H1 (cell line): ENCODE measurements at regions not wholly inside any gene's neighbourhood (a gene's known extent, or its start where the extent isn't known, plus 50 kb on each side); places are given as distances from the start of the nearest gene placed in this dataset.

ENCODE experiments used
- BACH1 ChIP-seq: IDR thresholded peaks from 2 replicates; pipeline ENCODE4 v1.6.1; 2012; ENCODE audit warnings: low read length, improper control_type of control experiment
- KDM5A ChIP-seq: fragments of 200-600 bp; IDR thresholded peaks from 2 replicates; pipeline ENCODE4 v1.7.1; 2012; ENCODE audit warnings: mild to moderate bottlenecking, low read length, inconsistent platforms, mixed read lengths
- NRF1 ChIP-seq: IDR thresholded peaks from 2 replicates; pipeline ENCODE4 v1.6.1; 2011; ENCODE audit warnings: mild to moderate bottlenecking, low read depth, low read length, improper control_type of control experiment
- RBBP5 ChIP-seq: IDR thresholded peaks from 2 replicates; pipeline ENCODE4 v1.7.1; 2012; ENCODE audit warnings: low read depth, mild to moderate bottlenecking, inconsistent platforms, low read length, moderate library complexity, borderline replicate concordance
- SIN3A ChIP-seq, 2 experiments: IDR thresholded peaks in 1 of 2; conservative IDR thresholded peaks in 1 of 2; 2 replicates each; pipeline ENCODE4 v1.6.1; 2011 to 2012; ENCODE audit warnings: low read length in 2 of 2, improper control_type of control experiment in 1 of 2, low read depth in 1 of 2, mild to moderate bottlenecking in 1 of 2
- SUZ12 ChIP-seq: fragments of 200-600 bp; sonication (generic); IDR thresholded peaks from 2 replicates; pipeline ENCODE4 v1.6.1; 2012; ENCODE audit warnings: mild to moderate bottlenecking, inconsistent platforms, low read length, moderate library complexity, mixed read lengths
- TCF12 ChIP-seq: IDR thresholded peaks from 2 replicates; pipeline ENCODE4 v1.6.1; 2011; ENCODE audit warnings: low read depth, mild to moderate bottlenecking, low read length
- ZNF274 ChIP-seq: IDR thresholded peaks from 2 replicates; pipeline ENCODE4 v1.7.0; 2012; ENCODE audit warnings: low read length, borderline replicate concordance; ENCODE audit errors: extremely low read depth
- TF ChIP-seq, protein P1 (sequence below): fragments of 300-600 bp; sonication (generic); IDR thresholded peaks from 2 replicates; pipeline ENCODE4 v1.7.1; 2012; ENCODE audit warnings: low read length, moderate library complexity, mild to moderate bottlenecking, inconsistent platforms; ENCODE audit not compliant: insufficient replicate concordance

GRCh38 chr3:73781541-73781940 lies 156.8 kb upstream of the PDZRN3 start (continued):
- TF ChIP-seq, protein P1, sequence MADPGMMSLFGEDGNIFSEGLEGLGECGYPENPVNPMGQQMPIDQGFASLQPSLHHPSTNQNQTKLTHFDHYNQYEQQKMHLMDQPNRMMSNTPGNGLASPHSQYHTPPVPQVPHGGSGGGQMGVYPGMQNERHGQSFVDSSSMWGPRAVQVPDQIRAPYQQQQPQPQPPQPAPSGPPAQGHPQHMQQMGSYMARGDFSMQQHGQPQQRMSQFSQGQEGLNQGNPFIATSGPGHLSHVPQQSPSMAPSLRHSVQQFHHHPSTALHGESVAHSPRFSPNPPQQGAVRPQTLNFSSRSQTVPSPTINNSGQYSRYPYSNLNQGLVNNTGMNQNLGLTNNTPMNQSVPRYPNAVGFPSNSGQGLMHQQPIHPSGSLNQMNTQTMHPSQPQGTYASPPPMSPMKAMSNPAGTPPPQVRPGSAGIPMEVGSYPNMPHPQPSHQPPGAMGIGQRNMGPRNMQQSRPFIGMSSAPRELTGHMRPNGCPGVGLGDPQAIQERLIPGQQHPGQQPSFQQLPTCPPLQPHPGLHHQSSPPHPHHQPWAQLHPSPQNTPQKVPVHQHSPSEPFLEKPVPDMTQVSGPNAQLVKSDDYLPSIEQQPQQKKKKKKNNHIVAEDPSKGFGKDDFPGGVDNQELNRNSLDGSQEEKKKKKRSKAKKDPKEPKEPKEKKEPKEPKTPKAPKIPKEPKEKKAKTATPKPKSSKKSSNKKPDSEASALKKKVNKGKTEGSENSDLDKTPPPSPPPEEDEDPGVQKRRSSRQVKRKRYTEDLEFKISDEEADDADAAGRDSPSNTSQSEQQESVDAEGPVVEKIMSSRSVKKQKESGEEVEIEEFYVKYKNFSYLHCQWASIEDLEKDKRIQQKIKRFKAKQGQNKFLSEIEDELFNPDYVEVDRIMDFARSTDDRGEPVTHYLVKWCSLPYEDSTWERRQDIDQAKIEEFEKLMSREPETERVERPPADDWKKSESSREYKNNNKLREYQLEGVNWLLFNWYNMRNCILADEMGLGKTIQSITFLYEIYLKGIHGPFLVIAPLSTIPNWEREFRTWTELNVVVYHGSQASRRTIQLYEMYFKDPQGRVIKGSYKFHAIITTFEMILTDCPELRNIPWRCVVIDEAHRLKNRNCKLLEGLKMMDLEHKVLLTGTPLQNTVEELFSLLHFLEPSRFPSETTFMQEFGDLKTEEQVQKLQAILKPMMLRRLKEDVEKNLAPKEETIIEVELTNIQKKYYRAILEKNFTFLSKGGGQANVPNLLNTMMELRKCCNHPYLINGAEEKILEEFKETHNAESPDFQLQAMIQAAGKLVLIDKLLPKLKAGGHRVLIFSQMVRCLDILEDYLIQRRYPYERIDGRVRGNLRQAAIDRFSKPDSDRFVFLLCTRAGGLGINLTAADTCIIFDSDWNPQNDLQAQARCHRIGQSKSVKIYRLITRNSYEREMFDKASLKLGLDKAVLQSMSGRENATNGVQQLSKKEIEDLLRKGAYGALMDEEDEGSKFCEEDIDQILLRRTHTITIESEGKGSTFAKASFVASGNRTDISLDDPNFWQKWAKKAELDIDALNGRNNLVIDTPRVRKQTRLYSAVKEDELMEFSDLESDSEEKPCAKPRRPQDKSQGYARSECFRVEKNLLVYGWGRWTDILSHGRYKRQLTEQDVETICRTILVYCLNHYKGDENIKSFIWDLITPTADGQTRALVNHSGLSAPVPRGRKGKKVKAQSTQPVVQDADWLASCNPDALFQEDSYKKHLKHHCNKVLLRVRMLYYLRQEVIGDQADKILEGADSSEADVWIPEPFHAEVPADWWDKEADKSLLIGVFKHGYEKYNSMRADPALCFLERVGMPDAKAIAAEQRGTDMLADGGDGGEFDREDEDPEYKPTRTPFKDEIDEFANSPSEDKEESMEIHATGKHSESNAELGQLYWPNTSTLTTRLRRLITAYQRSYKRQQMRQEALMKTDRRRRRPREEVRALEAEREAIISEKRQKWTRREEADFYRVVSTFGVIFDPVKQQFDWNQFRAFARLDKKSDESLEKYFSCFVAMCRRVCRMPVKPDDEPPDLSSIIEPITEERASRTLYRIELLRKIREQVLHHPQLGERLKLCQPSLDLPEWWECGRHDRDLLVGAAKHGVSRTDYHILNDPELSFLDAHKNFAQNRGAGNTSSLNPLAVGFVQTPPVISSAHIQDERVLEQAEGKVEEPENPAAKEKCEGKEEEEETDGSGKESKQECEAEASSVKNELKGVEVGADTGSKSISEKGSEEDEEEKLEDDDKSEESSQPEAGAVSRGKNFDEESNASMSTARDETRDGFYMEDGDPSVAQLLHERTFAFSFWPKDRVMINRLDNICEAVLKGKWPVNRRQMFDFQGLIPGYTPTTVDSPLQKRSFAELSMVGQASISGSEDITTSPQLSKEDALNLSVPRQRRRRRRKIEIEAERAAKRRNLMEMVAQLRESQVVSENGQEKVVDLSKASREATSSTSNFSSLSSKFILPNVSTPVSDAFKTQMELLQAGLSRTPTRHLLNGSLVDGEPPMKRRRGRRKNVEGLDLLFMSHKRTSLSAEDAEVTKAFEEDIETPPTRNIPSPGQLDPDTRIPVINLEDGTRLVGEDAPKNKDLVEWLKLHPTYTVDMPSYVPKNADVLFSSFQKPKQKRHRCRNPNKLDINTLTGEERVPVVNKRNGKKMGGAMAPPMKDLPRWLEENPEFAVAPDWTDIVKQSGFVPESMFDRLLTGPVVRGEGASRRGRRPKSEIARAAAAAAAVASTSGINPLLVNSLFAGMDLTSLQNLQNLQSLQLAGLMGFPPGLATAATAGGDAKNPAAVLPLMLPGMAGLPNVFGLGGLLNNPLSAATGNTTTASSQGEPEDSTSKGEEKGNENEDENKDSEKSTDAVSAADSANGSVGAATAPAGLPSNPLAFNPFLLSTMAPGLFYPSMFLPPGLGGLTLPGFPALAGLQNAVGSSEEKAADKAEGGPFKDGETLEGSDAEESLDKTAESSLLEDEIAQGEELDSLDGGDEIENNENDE: no peak
- TF ChIP-seq ZNF274: no peak
- TF ChIP-seq SIN3A (conservative IDR thresholded peaks at IDR 0.05 in 1 of 2, IDR thresholded peaks at IDR 0.05 in 1 of 2; ENCODE audit: low read depth in 1 of 2, low read length in 2 of 2): no peak
- TF ChIP-seq RBBP5: no peak
- TF ChIP-seq BACH1: no peak
- TF ChIP-seq NRF1: no peak
- TF ChIP-seq KDM5A: no peak
- TF ChIP-seq TCF12: no peak
- no peak for TF ChIP-seq SUZ12
- TF ChIP-seq, all 59 proteins: peak for 0
